K562 (cell line): ENCODE measurements at regions not wholly inside any gene's neighbourhood (a gene's known extent, or its start where the extent isn't known, plus 50 kb on each side); places are given as distances from the start of the nearest gene placed in this dataset.

ENCODE experiments used
- BCLAF1 ChIP-seq, 2 experiments: fragments of 450-650 bp in 1 of 2; IDR thresholded peaks; 2 replicates each; pipeline ENCODE4 v1.6.1; 2011 to 2017; ENCODE audit warnings: low read depth in 2 of 2, antibody characterized with exemption in 1 of 2, borderline replicate concordance in 1 of 2, low read length in 1 of 2, mild to moderate bottlenecking in 1 of 2, mixed read lengths in 1 of 2; ENCODE audit not compliant: control insufficient read depth in 1 of 2
- KLF10 ChIP-seq: fragments of 250-450 bp; sonication (Bioruptor Pico); IDR thresholded peaks from 2 replicates; pipeline ENCODE4 v1.6.1; 2021; ENCODE audit warnings: matching md5 sums
- MTA1 ChIP-seq: fragments of 450-650 bp; IDR thresholded peaks from 2 replicates; pipeline ENCODE4 v1.6.1; 2017; ENCODE audit warnings: borderline replicate concordance
- NCOR1 ChIP-seq: fragments of 450-650 bp; IDR thresholded peaks from 2 replicates; pipeline ENCODE4 v1.6.1; 2016; ENCODE audit warnings: mild to moderate bottlenecking, moderate library complexity
- POLR2H ChIP-seq: IDR thresholded peaks from 2 replicates; pipeline ENCODE4 v1.6.1; 2016; ENCODE audit warnings: missing genetic modification characterization, low read depth, mild to moderate bottlenecking, control low read depth, missing compliant biosample characterization, moderate library complexity
- PTBP1 ChIP-seq: fragments of 200-400 bp; formaldehyde crosslinking; IDR thresholded peaks from 2 replicates; pipeline ENCODE4 v1.6.1; 2017; ENCODE audit warnings: low read depth, low read length
- ZNF778 ChIP-seq: fragments of 450-650 bp; formaldehyde crosslinking; IDR thresholded peaks from 2 replicates; pipeline ENCODE4 v1.4.0; 2020; ENCODE audit warnings: mild to moderate bottlenecking, moderate library complexity
- TF ChIP-seq, protein P1 (sequence below), 2 experiments: fragments of 200-800 bp in 1 of 2; sonication (Bioruptor generic) in 1 of 2; sonication (generic) in 1 of 2; formaldehyde crosslinking in 1 of 2; IDR thresholded peaks in 1 of 2; conservative IDR thresholded peaks in 1 of 2; 2 replicates each; pipeline versions ENCODE4 v1.5.0 to v1.6.1; 2016 to 2020; ENCODE audit warnings: missing compliant biosample characterization in 1 of 2, missing genetic modification characterization in 1 of 2, missing genetic modification reagents in 1 of 2
- TF ChIP-seq, protein P2 (sequence below): sonication (generic); IDR thresholded peaks from 2 replicates; pipeline ENCODE4 v1.6.1; 2016
- TF ChIP-seq, protein P3 (sequence below), 2 experiments: fragments of 450-650 bp; formaldehyde crosslinking in 1 of 2; IDR thresholded peaks; 2 replicates each; pipeline versions ENCODE4 v1.4.0 to v1.6.1; 2014 to 2020; ENCODE audit warnings: mild to moderate bottlenecking in 2 of 2, borderline replicate concordance in 1 of 2, low read depth in 1 of 2

DNA sequence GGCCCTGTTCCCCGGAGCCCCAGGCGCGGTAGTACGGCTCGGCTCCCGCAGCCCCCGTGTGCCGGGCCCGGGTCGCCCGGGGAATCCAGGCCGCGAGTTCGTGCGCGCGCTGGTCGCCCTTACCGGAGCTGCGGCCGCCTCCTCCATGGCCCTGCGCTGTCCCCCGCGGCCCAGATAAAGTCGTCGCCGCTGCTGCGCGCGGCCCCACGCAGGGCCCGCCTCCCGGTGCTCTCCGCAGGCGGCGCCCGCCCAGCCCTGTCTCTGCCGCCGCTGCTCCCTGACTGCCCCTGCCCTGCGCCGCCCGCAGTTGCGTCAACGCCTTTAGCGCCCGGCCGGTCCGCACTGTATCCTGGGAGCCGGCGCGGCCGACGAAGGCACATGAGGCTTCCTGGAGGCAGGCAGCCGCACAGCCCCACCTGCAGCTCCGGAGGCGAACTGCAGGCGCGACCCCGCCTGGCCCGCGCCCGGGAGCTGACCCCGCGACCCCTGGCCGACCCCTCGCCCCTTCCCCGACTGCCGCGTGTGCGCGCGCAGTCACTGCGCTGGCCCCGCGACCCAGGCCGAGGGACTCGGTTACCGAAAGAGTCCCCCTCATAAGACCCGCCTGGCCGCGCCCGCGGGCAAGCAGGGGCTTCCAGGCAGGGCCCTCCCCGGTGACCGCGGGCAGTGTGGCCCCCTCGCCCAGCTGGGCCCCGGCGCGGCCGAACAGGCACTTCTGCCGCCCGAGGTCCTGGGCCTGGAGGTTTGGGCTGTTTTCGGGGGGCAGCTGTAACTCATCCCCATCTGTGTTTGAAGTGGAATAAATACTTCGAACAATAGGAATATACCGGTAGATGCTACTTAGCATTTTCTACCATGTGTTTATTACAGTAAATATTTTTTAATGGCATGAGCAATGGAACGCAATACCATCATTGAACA lies 127.1 kb upstream of the ZNF746 start (continued):
- peak in 1 of 2 experiments; percentile 93; a peak in 2 of 4 replicates for TF ChIP-seq BCLAF1 (IDR thresholded peaks at IDR 0.05; ENCODE audit: borderline replicate concordance in 1 of 2, control insufficient read depth in 1 of 2, low read depth in 2 of 2, low read length in 1 of 2)
- no peak for TF ChIP-seq PTBP1
- TF ChIP-seq ZNF778 (CRISPR knock-in tag) = no peak
- no peak for TF ChIP-seq KLF10 (CRISPR knock-in tag)
- TF ChIP-seq POLR2H (tag) = peak; percentile 31; the same call in 1 of the 2 replicates
- peak; percentile 1; the same call in 1 of the 2 replicates for TF ChIP-seq MTA1
- TF ChIP-seq, protein P1, sequence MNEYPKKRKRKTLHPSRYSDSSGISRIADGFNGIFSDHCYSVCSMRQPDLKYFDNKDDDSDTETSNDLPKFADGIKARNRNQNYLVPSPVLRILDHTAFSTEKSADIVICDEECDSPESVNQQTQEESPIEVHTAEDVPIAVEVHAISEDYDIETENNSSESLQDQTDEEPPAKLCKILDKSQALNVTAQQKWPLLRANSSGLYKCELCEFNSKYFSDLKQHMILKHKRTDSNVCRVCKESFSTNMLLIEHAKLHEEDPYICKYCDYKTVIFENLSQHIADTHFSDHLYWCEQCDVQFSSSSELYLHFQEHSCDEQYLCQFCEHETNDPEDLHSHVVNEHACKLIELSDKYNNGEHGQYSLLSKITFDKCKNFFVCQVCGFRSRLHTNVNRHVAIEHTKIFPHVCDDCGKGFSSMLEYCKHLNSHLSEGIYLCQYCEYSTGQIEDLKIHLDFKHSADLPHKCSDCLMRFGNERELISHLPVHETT (CRISPR knock-in tag; conservative IDR thresholded peaks at IDR 0.05 in 1 of 2, IDR thresholded peaks at IDR 0.05 in 1 of 2) = peak; percentile 88 to 100; a peak in 3 of 4 replicates
- peak; percentile 60 for TF ChIP-seq NCOR1
- TF ChIP-seq, protein P2, sequence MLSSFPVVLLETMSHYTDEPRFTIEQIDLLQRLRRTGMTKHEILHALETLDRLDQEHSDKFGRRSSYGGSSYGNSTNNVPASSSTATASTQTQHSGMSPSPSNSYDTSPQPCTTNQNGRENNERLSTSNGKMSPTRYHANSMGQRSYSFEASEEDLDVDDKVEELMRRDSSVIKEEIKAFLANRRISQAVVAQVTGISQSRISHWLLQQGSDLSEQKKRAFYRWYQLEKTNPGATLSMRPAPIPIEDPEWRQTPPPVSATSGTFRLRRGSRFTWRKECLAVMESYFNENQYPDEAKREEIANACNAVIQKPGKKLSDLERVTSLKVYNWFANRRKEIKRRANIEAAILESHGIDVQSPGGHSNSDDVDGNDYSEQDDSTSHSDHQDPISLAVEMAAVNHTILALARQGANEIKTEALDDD = no peak
- TF ChIP-seq, protein P3, sequence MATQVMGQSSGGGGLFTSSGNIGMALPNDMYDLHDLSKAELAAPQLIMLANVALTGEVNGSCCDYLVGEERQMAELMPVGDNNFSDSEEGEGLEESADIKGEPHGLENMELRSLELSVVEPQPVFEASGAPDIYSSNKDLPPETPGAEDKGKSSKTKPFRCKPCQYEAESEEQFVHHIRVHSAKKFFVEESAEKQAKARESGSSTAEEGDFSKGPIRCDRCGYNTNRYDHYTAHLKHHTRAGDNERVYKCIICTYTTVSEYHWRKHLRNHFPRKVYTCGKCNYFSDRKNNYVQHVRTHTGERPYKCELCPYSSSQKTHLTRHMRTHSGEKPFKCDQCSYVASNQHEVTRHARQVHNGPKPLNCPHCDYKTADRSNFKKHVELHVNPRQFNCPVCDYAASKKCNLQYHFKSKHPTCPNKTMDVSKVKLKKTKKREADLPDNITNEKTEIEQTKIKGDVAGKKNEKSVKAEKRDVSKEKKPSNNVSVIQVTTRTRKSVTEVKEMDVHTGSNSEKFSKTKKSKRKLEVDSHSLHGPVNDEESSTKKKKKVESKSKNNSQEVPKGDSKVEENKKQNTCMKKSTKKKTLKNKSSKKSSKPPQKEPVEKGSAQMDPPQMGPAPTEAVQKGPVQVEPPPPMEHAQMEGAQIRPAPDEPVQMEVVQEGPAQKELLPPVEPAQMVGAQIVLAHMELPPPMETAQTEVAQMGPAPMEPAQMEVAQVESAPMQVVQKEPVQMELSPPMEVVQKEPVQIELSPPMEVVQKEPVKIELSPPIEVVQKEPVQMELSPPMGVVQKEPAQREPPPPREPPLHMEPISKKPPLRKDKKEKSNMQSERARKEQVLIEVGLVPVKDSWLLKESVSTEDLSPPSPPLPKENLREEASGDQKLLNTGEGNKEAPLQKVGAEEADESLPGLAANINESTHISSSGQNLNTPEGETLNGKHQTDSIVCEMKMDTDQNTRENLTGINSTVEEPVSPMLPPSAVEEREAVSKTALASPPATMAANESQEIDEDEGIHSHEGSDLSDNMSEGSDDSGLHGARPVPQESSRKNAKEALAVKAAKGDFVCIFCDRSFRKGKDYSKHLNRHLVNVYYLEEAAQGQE (IDR thresholded peaks at IDR 0.05; ENCODE audit: borderline replicate concordance) = peak; percentile 60
- TF ChIP-seq, protein P3 (CRISPR knock-in tag; IDR thresholded peaks at IDR 0.05; ENCODE audit: low read depth) = peak; percentile 75; the same call in 1 of the 2 replicates
